HEK293 (cell line): ENCODE measurements at regions not wholly inside any gene's neighbourhood (a gene's known extent, or its start where the extent isn't known, plus 50 kb on each side); places are given as distances from the start of the nearest gene placed in this dataset.

Experiments
- CTCF ChIA-PET: fragments of 350-600 bp; formaldehyde crosslinking; extraction: SDS; loops from one replicate; lab custom pipeline; 2021; ENCODE audit warnings: antibody characterized with exemption; lab: Yijun Ruan, JAX
- POLR2A ChIA-PET: fragments of 300-600 bp; formaldehyde crosslinking; extraction: SDS; loops from one replicate; lab custom pipeline; 2020; ENCODE audit warnings: antibody characterized with exemption, inconsistent platforms; lab: Yijun Ruan, JAX
- H3K27ac ChIP-seq: fragments of 200-500 bp; sonication (Bioruptor generic); 2 replicates; pipeline ENCODE4 v1.5.1; 2014; ENCODE audit warnings: low read depth, low read length, control low read depth, inconsistent platforms; ENCODE audit errors: extremely low read depth
- H3K36me3 ChIP-seq, 2 experiments: fragments of 200-500 bp in 1 of 2; sonication (Bioruptor generic) in 1 of 2; 1 replicate in 1 of 2; 2 replicates in 1 of 2; pipeline ENCODE4 v1.5.1; 2014 to 2017; ENCODE audit warnings: inconsistent platforms in 2 of 2, low read length in 2 of 2; ENCODE audit not compliant: control insufficient read depth in 2 of 2, insufficient read depth in 1 of 2
- H3K4me1 ChIP-seq: fragments of 200-500 bp; sonication (Bioruptor generic); 2 replicates; pipeline ENCODE4 v1.5.1; 2014; ENCODE audit warnings: mild to moderate bottlenecking, low read length, inconsistent platforms; ENCODE audit not compliant: control insufficient read depth, insufficient read depth
- H3K4me3 ChIP-seq: 2 replicates; pipeline ENCODE4 v1.5.1; 2011; ENCODE audit warnings: low read depth, mild to moderate bottlenecking, control low read depth, low read length, moderate library complexity
- H3K9me3 ChIP-seq: fragments of 200-500 bp; sonication (Bioruptor generic); 2 replicates; pipeline ENCODE4 v1.5.1; 2014; ENCODE audit warnings: low read depth, low read length, inconsistent platforms; ENCODE audit not compliant: control insufficient read depth, insufficient read depth
- FEZF1 ChIP-seq: fragments of 450-650 bp; formaldehyde crosslinking; IDR thresholded peaks from 2 replicates; pipeline ENCODE4 v1.5.1; 2016; ENCODE audit warnings: missing biosample characterization, missing genetic modification characterization
- KLF7 ChIP-seq: fragments of 450-650 bp; formaldehyde crosslinking; IDR thresholded peaks from 2 replicates; pipeline ENCODE4 v1.5.1; 2016; ENCODE audit warnings: missing biosample characterization, missing genetic modification characterization, borderline replicate concordance
- SCRT2 ChIP-seq: fragments of 450-650 bp; formaldehyde crosslinking; IDR thresholded peaks from 2 replicates; pipeline ENCODE4 v1.5.1; 2016; ENCODE audit warnings: missing biosample characterization, missing genetic modification characterization
- WT1 ChIP-seq: fragments of 450-650 bp; formaldehyde crosslinking; IDR thresholded peaks from 2 replicates; pipeline ENCODE4 v1.5.1; 2016; ENCODE audit warnings: missing biosample characterization, missing genetic modification characterization
- ZBTB48 ChIP-seq: fragments of 450-650 bp; formaldehyde crosslinking; IDR thresholded peaks from 2 replicates; pipeline ENCODE4 v1.5.1; 2016; ENCODE audit warnings: missing biosample characterization, missing genetic modification characterization
- ZFHX2 ChIP-seq: fragments of 450-650 bp; formaldehyde crosslinking; conservative IDR thresholded peaks from 2 replicates; pipeline ENCODE4 v1.5.1; 2016; ENCODE audit warnings: missing biosample characterization, missing genetic modification characterization
- ZNF23 ChIP-seq: fragments of 450-650 bp; formaldehyde crosslinking; IDR thresholded peaks from 2 replicates; pipeline ENCODE4 v1.5.1; 2016; ENCODE audit warnings: missing biosample characterization, missing genetic modification characterization, borderline replicate concordance
- ZNF324 ChIP-seq: fragments of 450-650 bp; formaldehyde crosslinking; IDR thresholded peaks from 2 replicates; pipeline ENCODE4 v1.5.1; 2016; ENCODE audit warnings: missing biosample characterization, missing genetic modification characterization
- ZNF404 ChIP-seq: fragments of 450-650 bp; formaldehyde crosslinking; IDR thresholded peaks from 2 replicates; pipeline ENCODE4 v1.5.1; 2017; ENCODE audit warnings: missing biosample characterization, missing genetic modification characterization
- ZNF514 ChIP-seq: fragments of 450-650 bp; formaldehyde crosslinking; IDR thresholded peaks from 2 replicates; pipeline ENCODE4 v1.5.1; 2016; ENCODE audit warnings: missing biosample characterization, missing genetic modification characterization
- ZNF707 ChIP-seq: fragments of 450-650 bp; formaldehyde crosslinking; IDR thresholded peaks from 2 replicates; pipeline ENCODE4 v1.5.1; 2016; ENCODE audit warnings: missing biosample characterization, missing genetic modification characterization
- ZNF768 ChIP-seq: fragments of 450-650 bp; formaldehyde crosslinking; IDR thresholded peaks from 2 replicates; pipeline ENCODE4 v1.5.1; 2018; ENCODE audit warnings: missing biosample characterization, mild to moderate bottlenecking, missing genetic modification characterization
- TF ChIP-seq, protein P1 (sequence below): fragments of 450-650 bp; formaldehyde crosslinking; IDR thresholded peaks from 2 replicates; pipeline ENCODE4 v1.5.1; 2016; ENCODE audit warnings: missing biosample characterization, missing genetic modification characterization
- TF ChIP-seq, protein P2 (sequence below): fragments of 450-650 bp; formaldehyde crosslinking; IDR thresholded peaks from 2 replicates; pipeline ENCODE4 v1.5.1; 2016; ENCODE audit warnings: missing biosample characterization, missing genetic modification characterization
- TF ChIP-seq, protein P3 (sequence below): fragments of 450-650 bp; formaldehyde crosslinking; optimal IDR thresholded peaks from 2 replicates; pipeline ENCODE3; 2016; ENCODE audit warnings: missing biosample characterization, mild to moderate bottlenecking, missing genetic modification characterization
- TF ChIP-seq, protein P4 (sequence below): fragments of 450-650 bp; formaldehyde crosslinking; IDR thresholded peaks from 2 replicates; pipeline ENCODE4 v1.5.1; 2016; ENCODE audit warnings: missing biosample characterization, missing genetic modification characterization, borderline replicate concordance

DNA sequence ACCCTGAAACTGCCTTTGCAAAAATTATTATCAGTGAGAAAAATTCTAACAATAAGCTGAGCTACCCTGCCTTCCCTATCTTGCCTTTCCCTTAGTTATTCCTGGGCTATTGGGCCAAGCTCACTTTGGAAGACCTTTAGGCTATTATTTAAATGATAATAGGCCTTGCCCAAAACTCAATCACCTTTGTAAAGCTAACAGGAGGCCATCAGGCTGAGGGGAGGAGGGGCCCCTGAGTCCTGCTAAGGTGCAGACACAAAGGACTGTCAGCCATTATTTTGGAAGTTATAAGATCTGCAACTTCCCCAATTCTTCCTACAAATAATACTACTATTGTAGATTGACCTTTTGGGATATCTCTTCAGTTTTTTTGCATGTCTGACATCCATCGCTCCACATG is 278.8 kb upstream of the DIAPH2 start:
- ChIA-PET POLR2A (no interaction called here), CTCF (no interaction called here)
- H3K27ac ChIP-seq = no peak overlapping the region
- 0 out of 2 replicates have a peak, but pooled peaks cover 2% of the 10 kb centered on the region for H3K4me1 ChIP-seq
- no peaks in the 10 kb centered on the region for H3K36me3 ChIP-seq
- no peak overlapping the region for H3K4me3 ChIP-seq
- TF ChIP-seq KLF7 (no peak), ZNF324 (tag by site-specific recombination) (no peak), ZNF514 (tag by site-specific recombination) (no peak), WT1 (tag by site-specific recombination) (no peak), ZNF23 (tag by site-specific recombination) (no peak), ZBTB48 (tag by site-specific recombination) (no peak), SCRT2 (tag by site-specific recombination) (no peak), ZNF768 (tag by site-specific recombination) (no peak), ZNF707 (tag by site-specific recombination) (no peak)
- TF ChIP-seq, protein P1, sequence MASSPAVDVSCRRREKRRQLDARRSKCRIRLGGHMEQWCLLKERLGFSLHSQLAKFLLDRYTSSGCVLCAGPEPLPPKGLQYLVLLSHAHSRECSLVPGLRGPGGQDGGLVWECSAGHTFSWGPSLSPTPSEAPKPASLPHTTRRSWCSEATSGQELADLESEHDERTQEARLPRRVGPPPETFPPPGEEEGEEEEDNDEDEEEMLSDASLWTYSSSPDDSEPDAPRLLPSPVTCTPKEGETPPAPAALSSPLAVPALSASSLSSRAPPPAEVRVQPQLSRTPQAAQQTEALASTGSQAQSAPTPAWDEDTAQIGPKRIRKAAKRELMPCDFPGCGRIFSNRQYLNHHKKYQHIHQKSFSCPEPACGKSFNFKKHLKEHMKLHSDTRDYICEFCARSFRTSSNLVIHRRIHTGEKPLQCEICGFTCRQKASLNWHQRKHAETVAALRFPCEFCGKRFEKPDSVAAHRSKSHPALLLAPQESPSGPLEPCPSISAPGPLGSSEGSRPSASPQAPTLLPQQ (tag by site-specific recombination) = no peak
- TF ChIP-seq, protein P2, sequence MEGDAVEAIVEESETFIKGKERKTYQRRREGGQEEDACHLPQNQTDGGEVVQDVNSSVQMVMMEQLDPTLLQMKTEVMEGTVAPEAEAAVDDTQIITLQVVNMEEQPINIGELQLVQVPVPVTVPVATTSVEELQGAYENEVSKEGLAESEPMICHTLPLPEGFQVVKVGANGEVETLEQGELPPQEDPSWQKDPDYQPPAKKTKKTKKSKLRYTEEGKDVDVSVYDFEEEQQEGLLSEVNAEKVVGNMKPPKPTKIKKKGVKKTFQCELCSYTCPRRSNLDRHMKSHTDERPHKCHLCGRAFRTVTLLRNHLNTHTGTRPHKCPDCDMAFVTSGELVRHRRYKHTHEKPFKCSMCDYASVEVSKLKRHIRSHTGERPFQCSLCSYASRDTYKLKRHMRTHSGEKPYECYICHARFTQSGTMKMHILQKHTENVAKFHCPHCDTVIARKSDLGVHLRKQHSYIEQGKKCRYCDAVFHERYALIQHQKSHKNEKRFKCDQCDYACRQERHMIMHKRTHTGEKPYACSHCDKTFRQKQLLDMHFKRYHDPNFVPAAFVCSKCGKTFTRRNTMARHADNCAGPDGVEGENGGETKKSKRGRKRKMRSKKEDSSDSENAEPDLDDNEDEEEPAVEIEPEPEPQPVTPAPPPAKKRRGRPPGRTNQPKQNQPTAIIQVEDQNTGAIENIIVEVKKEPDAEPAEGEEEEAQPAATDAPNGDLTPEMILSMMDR (tag by site-specific recombination) = no peak
- H3K9me3 ChIP-seq = no peaks in the 10 kb centered on the region

DNA sequence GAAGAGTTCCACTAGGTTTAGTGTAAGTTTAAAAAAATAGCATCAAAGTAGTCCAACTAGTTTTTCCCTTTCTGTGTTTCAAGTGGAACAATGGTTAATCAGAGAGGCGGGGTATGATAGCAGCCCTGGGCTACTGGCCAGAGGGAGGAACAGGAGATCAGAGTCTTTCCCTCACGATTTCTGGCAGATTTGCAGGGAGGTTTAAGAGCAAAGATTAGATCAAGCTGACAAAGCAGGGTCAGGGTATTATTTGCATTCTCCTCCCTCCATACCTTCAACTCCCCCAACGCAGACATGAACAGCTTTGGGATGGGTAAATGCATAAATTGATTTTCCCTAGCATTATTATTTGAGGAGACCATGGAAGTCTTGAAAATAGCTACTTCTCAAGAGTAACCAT is 277.6 kb upstream of the DIAPH2 start:
- Histone ChIP-seq H3K4me3 (no peak overlapping the region), H3K36me3 (no peaks in the 10 kb centered on the region), H3K27ac (no peak overlapping the region), H3K4me1 (0 out of 2 replicates have a peak, but pooled peaks cover 2% of the 10 kb centered on the region), H3K9me3 (no peaks in the 10 kb centered on the region)
- ChIA-PET POLR2A (no interaction called here), CTCF (interaction anchor here (1.1 kb wide), 1 partner anchor 17 kb away, joined by 4 read pairs; no protein-coding TSS in a partner anchor)
- TF ChIP-seq, protein P3, sequence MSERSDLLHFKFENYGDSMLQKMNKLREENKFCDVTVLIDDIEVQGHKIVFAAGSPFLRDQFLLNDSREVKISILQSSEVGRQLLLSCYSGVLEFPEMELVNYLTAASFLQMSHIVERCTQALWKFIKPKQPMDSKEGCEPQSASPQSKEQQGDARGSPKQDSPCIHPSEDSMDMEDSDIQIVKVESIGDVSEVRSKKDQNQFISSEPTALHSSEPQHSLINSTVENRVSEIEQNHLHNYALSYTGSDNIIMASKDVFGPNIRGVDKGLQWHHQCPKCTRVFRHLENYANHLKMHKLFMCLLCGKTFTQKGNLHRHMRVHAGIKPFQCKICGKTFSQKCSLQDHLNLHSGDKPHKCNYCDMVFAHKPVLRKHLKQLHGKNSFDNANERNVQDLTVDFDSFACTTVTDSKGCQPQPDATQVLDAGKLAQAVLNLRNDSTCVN = no peak
- TF ChIP-seq, protein P4, sequence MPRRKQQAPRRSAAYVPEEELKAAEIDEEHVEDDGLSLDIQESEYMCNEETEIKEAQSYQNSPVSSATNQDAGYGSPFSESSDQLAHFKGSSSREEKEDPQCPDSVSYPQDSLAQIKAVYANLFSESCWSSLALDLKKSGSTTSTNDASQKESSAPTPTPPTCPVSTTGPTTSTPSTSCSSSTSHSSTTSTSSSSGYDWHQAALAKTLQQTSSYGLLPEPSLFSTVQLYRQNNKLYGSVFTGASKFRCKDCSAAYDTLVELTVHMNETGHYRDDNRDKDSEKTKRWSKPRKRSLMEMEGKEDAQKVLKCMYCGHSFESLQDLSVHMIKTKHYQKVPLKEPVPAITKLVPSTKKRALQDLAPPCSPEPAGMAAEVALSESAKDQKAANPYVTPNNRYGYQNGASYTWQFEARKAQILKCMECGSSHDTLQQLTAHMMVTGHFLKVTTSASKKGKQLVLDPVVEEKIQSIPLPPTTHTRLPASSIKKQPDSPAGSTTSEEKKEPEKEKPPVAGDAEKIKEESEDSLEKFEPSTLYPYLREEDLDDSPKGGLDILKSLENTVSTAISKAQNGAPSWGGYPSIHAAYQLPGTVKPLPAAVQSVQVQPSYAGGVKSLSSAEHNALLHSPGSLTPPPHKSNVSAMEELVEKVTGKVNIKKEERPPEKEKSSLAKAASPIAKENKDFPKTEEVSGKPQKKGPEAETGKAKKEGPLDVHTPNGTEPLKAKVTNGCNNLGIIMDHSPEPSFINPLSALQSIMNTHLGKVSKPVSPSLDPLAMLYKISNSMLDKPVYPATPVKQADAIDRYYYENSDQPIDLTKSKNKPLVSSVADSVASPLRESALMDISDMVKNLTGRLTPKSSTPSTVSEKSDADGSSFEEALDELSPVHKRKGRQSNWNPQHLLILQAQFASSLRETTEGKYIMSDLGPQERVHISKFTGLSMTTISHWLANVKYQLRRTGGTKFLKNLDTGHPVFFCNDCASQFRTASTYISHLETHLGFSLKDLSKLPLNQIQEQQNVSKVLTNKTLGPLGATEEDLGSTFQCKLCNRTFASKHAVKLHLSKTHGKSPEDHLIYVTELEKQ (tag by site-specific recombination) = no peak
- TF ChIP-seq ZFHX2 = no peak
- no peak for TF ChIP-seq ZNF514 (tag by site-specific recombination)
- no peak for TF ChIP-seq FEZF1 (tag by site-specific recombination)
- TF ChIP-seq ZNF404 (tag by site-specific recombination) = no peak
